ENCODE measurements at regions not wholly inside any gene's neighbourhood (a gene's known extent, or its start where the extent isn't known, plus 50 kb on each side); places are given as distances from the start of the nearest gene placed in this dataset.
"Not testable (repeated sequence)": the region's sequence is repeated elsewhere in the genome, so short reads cannot be mapped to it uniquely, and the experiment has no call there.

DNA sequence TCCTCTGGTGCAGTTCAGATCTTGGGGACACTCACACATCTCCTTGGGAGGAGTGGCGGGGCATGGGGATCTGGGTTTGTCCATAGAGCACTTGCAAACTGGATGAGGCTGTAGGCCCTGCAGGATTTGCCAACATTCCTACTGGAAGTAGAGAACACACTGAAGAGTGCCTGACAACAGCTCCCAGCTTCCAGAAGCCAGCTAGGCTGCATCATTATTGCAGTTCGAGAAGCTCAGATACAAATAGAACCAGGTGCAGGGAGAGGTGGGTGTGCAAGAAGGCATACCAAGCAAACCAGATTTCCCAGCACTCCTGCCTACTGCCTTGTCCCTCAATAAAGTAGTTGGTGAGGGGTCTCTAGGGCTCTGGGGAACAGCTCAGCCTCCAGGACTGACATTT, 52.5 kb downstream of the RHOB start:
- DNase-seq (ENCODE audit: low read depth in 2 of 2), result no peak

- DNase-seq (ENCODE audit: low read depth in 2 of 2), result no peak
These were observed 55.1 kb downstream of the RHOB start for GRCh38 chr2:20501974-20502373.

- not testable (repeated sequence) for DNase-seq (ENCODE audit: low read depth in 2 of 2)
These were observed 55.6 kb downstream of the RHOB start for GRCh38 chr2:20502496-20502895.

DNA sequence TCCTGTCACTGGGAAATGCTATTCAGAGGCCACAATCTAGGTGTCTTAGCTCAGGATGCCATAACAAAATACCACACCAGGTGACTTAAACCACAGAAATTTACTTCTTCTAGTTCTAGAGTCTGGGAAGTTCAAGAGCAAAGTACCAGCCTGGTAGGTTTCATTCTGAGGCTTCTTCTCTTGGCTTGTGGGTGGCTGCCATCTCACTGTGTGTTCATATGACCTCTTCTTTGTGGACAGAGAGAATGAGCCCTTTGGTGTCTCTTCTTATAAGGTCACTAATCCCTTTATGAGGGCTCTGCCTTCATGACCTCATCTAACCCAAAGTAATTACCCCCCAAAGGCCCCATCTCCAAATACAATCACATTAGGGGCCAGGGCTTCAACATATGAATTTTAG, 57.3 kb downstream of the RHOB start:
- DNase-seq (ENCODE audit: low read depth in 2 of 2), result no peak

DNA sequence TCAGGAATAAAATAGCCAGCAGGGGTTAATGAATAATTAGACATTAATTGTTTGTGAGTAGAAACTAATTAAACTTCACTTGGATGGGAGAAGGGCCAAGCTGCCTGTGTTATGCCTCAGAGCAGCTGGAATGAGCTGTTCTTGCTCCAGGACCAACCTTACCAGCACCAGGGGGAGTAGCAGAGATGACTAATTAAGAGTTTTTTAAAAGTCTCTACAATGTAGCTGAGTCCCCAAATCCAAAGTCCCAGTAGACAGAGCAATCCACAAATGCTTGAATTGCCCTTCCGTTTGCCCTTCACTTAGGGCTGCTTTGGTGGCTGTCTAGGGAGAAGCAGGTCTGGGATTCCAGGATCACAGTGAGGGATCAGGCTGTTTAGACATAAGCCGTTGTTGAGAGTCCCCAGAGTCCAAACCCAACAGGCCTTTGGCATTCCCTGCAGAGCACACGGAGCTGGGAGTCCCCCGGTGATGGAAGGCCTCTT, 59.4 kb downstream of the RHOB start:
- DNase-seq (ENCODE audit: low read depth in 2 of 2), result no peak

DNA sequence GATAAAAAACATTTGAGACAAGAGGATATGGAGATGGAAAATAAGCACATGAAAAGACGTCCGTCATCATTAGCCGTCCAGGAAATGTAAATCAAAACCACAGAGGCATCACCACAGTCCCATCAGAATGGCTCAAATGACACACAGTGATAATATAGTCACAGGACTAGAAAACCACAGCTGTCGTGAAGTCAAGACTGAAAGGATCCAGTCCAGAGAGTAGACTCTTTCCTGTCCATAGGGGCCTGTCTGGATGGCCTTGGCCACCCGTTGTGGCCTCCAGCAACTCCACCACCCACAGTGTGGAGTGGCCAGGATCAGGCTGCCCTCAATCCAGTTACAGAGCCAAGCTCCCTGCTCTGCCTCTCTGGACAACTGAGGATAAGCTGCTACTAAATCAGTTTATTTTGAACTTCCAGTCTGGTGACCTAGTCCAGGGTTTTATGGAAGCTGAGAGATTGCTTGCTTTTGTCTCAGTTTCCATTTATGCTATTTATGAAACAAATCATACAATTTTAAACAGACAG, 60.4 kb downstream of the RHOB start:
- DNase-seq (ENCODE audit: low read depth in 2 of 2), result peak in 1 of 2 donors; percentile 15

DNA sequence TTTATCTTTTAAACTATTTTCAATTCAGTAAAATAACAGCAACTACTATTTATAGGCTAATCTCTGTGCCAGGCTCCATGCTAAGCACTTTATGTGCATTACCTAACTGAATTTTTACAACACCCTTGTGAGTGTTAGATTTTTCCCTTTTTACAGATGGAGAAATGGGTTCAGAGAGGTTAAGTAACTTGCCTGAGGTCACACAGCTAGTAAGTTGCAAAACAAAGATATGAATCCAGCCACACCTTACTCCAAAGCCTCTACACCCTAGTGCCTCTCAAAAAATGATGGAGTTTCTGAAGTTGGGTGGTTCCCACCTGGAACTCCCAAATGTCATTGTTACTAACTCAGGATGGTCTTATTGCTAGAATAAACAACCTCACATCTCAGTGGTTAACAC, 60.8 kb downstream of the RHOB start:
- no peak for DNase-seq (ENCODE audit: low read depth in 2 of 2)

- no peak for DNase-seq (ENCODE audit: low read depth in 2 of 2)
These were observed 62.5 kb downstream of the RHOB start for GRCh38 chr2:20509301-20509769.

- DNase-seq (ENCODE audit: low read depth in 2 of 2), result no peak
These were observed 63.1 kb downstream of the RHOB start for GRCh38 chr2:20509770-20510490.

GRCh38 chr2:20511130-20511529, 64.3 kb downstream of the RHOB start:
- DNase-seq (ENCODE audit: low read depth in 2 of 2), result no peak

DNA sequence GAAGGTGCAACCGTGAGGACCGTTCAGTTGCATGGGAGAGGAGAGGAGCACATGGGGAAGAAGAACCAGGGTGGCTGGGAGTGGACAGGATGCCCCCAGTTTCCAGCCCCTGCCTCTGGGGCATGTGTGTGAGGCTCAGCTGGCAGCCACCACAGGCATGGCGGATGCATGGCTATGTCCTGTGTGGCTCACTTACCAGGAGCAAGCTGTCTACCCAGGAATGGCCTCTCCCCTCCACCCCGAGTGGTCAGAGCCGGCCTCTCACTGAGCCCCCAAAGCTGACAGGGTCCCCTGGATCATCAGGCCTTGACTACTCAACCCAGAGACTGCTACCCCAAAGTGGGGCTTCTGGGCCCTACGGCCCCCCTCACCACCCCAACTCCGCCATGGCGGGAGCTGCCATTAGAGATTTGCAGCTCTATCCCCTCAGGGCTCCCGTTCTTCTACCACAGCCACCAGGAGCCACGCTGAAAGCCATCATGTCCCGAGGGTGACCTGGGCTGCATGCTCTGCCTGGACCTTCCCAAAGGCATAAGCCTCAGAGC, 65.3 kb downstream of the RHOB start:
- DNase-seq (ENCODE audit: low read depth in 2 of 2), result no peak

- DNase-seq (ENCODE audit: low read depth in 2 of 2), result no peak
These were observed 67.1 kb downstream of the RHOB start for GRCh38 chr2:20513946-20514345.

DNA sequence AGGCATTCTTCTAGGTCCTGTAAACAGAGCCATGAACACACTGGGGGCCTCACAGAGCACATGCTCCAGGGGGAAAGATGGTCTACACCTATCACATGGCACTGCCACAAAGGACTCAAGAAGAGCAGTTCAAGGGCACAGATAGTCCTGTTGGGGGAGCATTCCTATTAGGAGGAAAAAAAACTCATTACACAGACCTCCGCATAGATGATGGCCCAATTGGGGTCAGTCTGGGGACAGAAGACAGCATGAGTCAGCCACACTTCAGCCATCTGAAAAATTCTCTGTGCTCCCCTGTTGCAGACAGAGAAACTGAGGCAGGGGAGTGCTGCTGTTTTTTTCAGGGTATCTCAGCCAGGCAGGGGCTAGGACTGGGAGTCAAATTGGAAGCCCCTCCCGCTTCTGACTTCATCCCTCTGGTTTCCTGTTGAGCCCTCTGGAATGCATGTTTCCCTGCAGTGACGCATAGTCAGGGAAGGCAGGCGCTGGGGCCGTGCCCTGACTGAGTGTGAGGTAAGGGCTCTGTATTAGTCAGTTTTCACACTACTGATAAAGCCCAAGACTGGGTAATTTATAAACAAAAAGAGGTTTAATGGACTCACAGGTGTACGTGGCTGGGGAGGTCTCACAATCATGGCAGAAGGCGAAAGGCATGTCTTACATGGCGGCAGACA, 67.9 kb downstream of the RHOB start:
- DNase-seq (ENCODE audit: low read depth in 2 of 2), result no peak

DNA sequence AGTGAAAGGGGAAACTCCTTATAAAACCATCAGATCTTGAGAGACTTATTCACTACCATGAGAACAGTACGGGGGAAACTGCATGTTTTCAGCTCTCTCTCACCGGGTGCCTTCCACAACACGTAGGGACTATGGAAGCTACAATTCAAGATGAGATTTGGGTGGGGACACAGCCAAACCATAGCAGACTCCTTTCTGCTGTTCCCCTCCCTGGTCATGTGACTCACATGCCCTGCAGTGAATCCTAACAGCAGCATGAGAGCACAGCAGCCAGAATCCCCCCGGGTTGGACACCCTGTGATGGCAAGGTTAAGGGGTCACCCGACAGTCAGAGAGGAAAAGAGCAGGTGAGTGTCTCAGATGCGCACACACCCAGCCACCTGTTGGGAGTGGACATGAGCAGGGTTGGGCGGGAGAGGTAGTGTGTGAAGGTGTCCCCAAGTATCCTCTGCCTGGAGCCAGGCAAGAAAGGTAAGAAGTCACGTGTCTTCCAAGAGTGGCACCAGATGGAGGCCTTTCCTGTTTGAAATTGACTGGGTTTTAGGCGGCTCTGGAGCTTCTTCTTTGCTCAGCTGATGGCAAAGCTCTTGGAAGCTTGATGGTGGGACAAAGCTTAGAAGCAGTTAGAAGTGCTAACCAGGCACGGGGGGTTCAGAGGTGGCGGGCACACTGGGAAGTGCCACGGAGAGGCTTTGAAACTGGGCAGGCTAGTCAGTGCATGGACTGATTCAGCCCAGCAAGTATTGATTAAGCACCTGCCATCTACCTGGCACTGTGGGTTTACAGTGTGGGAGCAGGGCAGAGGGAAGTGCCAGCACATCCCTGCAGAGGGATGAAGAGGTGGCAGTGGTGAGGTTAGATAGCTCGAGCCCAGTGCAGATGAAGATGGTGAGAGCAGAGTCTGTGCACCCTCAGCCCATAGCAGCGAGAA, 68.7 kb downstream of the RHOB start:
- DNase-seq (ENCODE audit: low read depth in 2 of 2), result no peak

DNA sequence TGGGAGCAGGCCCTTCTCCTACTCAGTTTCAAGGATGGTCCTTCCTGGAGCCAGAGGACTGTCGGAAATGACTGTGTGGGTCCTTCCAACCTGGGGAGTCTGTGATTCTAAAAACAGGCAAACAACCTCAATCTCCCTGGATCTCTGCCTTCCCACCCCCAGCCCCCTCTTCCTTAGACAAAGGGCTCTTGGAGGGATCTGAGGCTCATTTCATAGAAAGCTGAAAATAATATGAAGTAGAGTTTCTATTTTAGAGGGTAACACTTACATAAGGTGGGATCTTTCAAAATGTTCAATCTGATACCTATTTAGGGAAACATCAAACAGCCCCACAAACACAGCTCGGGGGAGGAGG, 69.4 kb downstream of the RHOB start:
- DNase-seq (ENCODE audit: low read depth in 2 of 2), result no peak

GRCh38 chr2:20516646-20517341, 69.9 kb downstream of the RHOB start:
- DNase-seq (ENCODE audit: low read depth in 2 of 2), result no peak

DNA sequence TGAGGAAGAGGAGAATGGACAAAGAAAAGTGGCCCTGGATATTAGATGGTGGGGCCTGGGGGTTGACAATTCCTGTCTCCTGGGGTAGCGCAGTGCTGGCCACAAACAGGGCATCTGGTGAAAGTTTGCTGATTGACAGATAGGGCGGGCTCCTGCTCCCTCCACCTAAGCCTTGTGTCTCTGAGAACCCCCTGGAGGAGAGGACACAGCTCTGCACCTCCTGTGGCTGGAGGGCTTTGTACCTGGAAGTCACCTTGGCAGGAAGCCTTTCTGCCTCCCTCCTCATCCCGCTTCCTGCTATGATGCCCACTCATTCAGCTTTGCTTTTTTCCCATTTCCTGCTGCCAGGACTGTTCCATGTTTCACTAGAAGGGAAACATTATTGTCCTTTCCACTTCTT, 72.4 kb downstream of the RHOB start:
- no peak for DNase-seq (ENCODE audit: low read depth in 2 of 2)

- no peak for DNase-seq (ENCODE audit: low read depth in 2 of 2)
These were observed 73.3 kb downstream of the RHOB start for GRCh38 chr2:20520128-20520527.

- DNase-seq (ENCODE audit: low read depth in 2 of 2), result no peak
These were observed 74.3 kb downstream of the RHOB start for GRCh38 chr2:20521193-20521592.

- DNase-seq (ENCODE audit: low read depth in 2 of 2), result no peak
These were observed 74.9 kb downstream of the RHOB start for GRCh38 chr2:20521682-20522189.
